Natural killer cell (primary cell): ENCODE measurements at regions not wholly inside any gene's neighbourhood (a gene's known extent, or its start where the extent isn't known, plus 50 kb on each side); places are given as distances from the start of the nearest gene placed in this dataset.

Experiments used
- ATAC-seq, 3 donors: fragments of 150-1000 bp in 2 of 3; fragments of 200-7000 bp in 1 of 3; cut with Tn5 transposase; 1 replicate in 1 of 3; 2 replicates in 2 of 3; pipeline ENCODE4 v1.10.0; 2021; ENCODE audit warnings: mild to moderate bottlenecking in 2 of 3, moderate library complexity in 2 of 3
- DNase-seq, 2 donors: peaks; one replicate each; pipeline versions ENCODE4 v3.0.0 to v3.0.0-alpha.2; 2013 to 2021; ENCODE audit warnings: mixed read lengths in 1 of 2
- H3K27ac ChIP-seq: one replicate; pipeline ENCODE4 v1.5.1; 2013; ENCODE audit warnings: mild to moderate bottlenecking, low read length
- H3K27me3 ChIP-seq: one replicate; pipeline ENCODE4 v1.6.1; 2013; ENCODE audit warnings: low read length; ENCODE audit not compliant: control insufficient read depth, insufficient read depth
- H3K36me3 ChIP-seq: one replicate; pipeline ENCODE4 v1.6.1; 2013; ENCODE audit warnings: low read length; ENCODE audit not compliant: control insufficient read depth, insufficient read depth
- H3K4me1 ChIP-seq: one replicate; pipeline ENCODE4 v1.6.1; 2013; ENCODE audit warnings: low read length; ENCODE audit not compliant: control insufficient read depth, insufficient read depth
- H3K4me3 ChIP-seq: one replicate; pipeline ENCODE4 v1.5.1; 2013; ENCODE audit warnings: low read length
- H3K9me3 ChIP-seq: one replicate; pipeline ENCODE4 v1.6.1; 2013; ENCODE audit warnings: low read length; ENCODE audit not compliant: control insufficient read depth, insufficient read depth
- H3K27ac Mint-ChIP-seq, 2 donors: one replicate each; pipeline ENCODE4 v1.8.0; 2022; ENCODE audit warnings: mild to moderate bottlenecking in 2 of 2, mixed read lengths in 2 of 2, moderate library complexity in 1 of 2
- H3K27me3 Mint-ChIP-seq, 2 donors: one replicate each; pipeline ENCODE4 v1.8.0; 2022; ENCODE audit warnings: low read depth in 2 of 2, mixed read lengths in 2 of 2
- H3K36me3 Mint-ChIP-seq: one replicate; pipeline ENCODE4 v1.8.0; 2022; ENCODE audit warnings: mixed read lengths
- H3K4me1 Mint-ChIP-seq, 2 donors: one replicate each; pipeline ENCODE4 v1.8.0; 2022; ENCODE audit warnings: mixed read lengths in 2 of 2
- H3K4me3 Mint-ChIP-seq: one replicate; pipeline ENCODE4 v1.8.0; 2022; ENCODE audit warnings: mild to moderate bottlenecking, moderate library complexity, mixed read lengths
- H3K9me3 Mint-ChIP-seq, 2 donors: one replicate each; pipeline ENCODE4 v1.8.0; 2022; ENCODE audit warnings: mixed read lengths in 2 of 2
- CTCF ChIP-seq: fragments of 200-600 bp; IDR thresholded peaks from one replicate; pipeline ENCODE4 v1.8.0; 2022; ENCODE audit warnings: antibody characterized with exemption
- WGBS: methylation state at CpG from one replicate; pipeline ENCODE4 v1.1.7; 2013; ENCODE audit warnings: missing lambda C conversion rate; ENCODE audit not compliant: insufficient coverage; 5-methylcytosine and 5-hydroxymethylcytosine counted together
- intact Hi-C: fragments of 100-400 bp; cut with micrococcal nuclease; formaldehyde crosslinking; loops from one replicate; pipeline ENCODE4 v1.14.2; 2022

GRCh38 chr16:61030616-61031015 lies 1005.6 kb downstream of the CDH8 start:
- peaks cover 12% of the 10 kb centered on the region for H3K9me3 ChIP-seq
- Mint-ChIP-seq H3K36me3 (peaks cover 9% of the 10 kb centered on the region), H3K27me3 (no peaks in the 10 kb centered on the region), H3K4me3 (no peak overlapping the region), H3K9me3 (peaks cover 8 to 22% of the 10 kb centered on the region in 2 donors), H3K27ac (no peak overlapping the region), H3K4me1 (no peaks in the 10 kb centered on the region)
- H3K27me3 ChIP-seq = no peaks in the 10 kb centered on the region
- no peak overlapping the region for H3K4me3 ChIP-seq
- no peaks in the 10 kb centered on the region for H3K4me1 ChIP-seq
- no peak overlapping the region for H3K27ac ChIP-seq
- no peak for TF ChIP-seq CTCF
- DNase-seq = no peak
- no peaks in the 10 kb centered on the region for H3K36me3 ChIP-seq
- WGBS = 96% methylated on average over 8 of the region's 8 CpGs
- no peak for ATAC-seq
- intact Hi-C loops = no loop called here

- no peak overlapping the region for H3K4me3 ChIP-seq
- H3K9me3 Mint-ChIP-seq = peaks cover 13 to 21% of the 10 kb centered on the region in 2 donors
- H3K27ac ChIP-seq = no peak overlapping the region
- H3K27me3 ChIP-seq = no peaks in the 10 kb centered on the region
- H3K4me1 Mint-ChIP-seq = no peaks in the 10 kb centered on the region
- no peaks in the 10 kb centered on the region for H3K4me1 ChIP-seq
- H3K27me3 Mint-ChIP-seq = no peaks in the 10 kb centered on the region
- no peak for TF ChIP-seq CTCF
- DNase-seq (no peak), ATAC-seq (no peak)
- H3K27ac Mint-ChIP-seq = no peak overlapping the region
- H3K4me3 Mint-ChIP-seq = no peak overlapping the region
- no peaks in the 10 kb centered on the region for H3K36me3 Mint-ChIP-seq
- H3K36me3 ChIP-seq = no peaks in the 10 kb centered on the region
- 69% methylated on average over 2 of the region's 3 CpGs for WGBS
- intact Hi-C loops = no loop called here
- H3K9me3 ChIP-seq = no peaks in the 10 kb centered on the region
Measured at GRCh38 chr16:61024180-61024900, 1011.9 kb downstream of the CDH8 start.

- no peaks in the 10 kb centered on the region for H3K36me3 Mint-ChIP-seq
- peaks cover 11% of the 10 kb centered on the region for H3K9me3 ChIP-seq
- no peak for TF ChIP-seq CTCF
- no peaks in the 10 kb centered on the region for H3K4me1 ChIP-seq
- no peak overlapping the region for H3K27ac Mint-ChIP-seq
- ATAC-seq (no peak), DNase-seq (no peak)
- H3K4me3 Mint-ChIP-seq = no peak overlapping the region
- 74% methylated on average over 6 of the region's 6 CpGs for WGBS
- no peak overlapping the region for H3K27ac ChIP-seq
- H3K9me3 Mint-ChIP-seq = peaks cover 20 to 23% of the 10 kb centered on the region in 2 donors
- no peaks in the 10 kb centered on the region for H3K4me1 Mint-ChIP-seq
- H3K4me3 ChIP-seq = no peak overlapping the region
- no peaks in the 10 kb centered on the region for H3K27me3 Mint-ChIP-seq
- intact Hi-C loops = no loop called here
- no peaks in the 10 kb centered on the region for H3K36me3 ChIP-seq
- no peaks in the 10 kb centered on the region for H3K27me3 ChIP-seq
Measured at GRCh38 chr16:61014869-61015268, 1021.4 kb downstream of the CDH8 start.

- Mint-ChIP-seq H3K9me3 (peaks cover 10 to 13% of the 10 kb centered on the region in 2 donors), H3K4me3 (no peak overlapping the region), H3K27me3 (no peaks in the 10 kb centered on the region), H3K27ac (no peak overlapping the region), H3K36me3 (no peaks in the 10 kb centered on the region), H3K4me1 (no peaks in the 10 kb centered on the region)
- no peak for DNase-seq
- Histone ChIP-seq H3K4me3 (no peak overlapping the region), H3K9me3 (peaks cover 3% of the 10 kb centered on the region), H3K27ac (no peak overlapping the region), H3K27me3 (no peaks in the 10 kb centered on the region), H3K36me3 (no peaks in the 10 kb centered on the region), H3K4me1 (no peaks in the 10 kb centered on the region)
- no peak for ATAC-seq
- intact Hi-C loops = no loop called here
- no peak for TF ChIP-seq CTCF
- 84% methylated on average over 8 of the region's 8 CpGs for WGBS
Measured at GRCh38 chr16:61007694-61008093, 1028.5 kb downstream of the CDH8 start.
